HepG2 (cell line): ENCODE measurements at regions not wholly inside any gene's neighbourhood (a gene's known extent, or its start where the extent isn't known, plus 50 kb on each side); places are given as distances from the start of the nearest gene placed in this dataset.

Source experiments
- ATAC-seq: fragments of 200-7000 bp; cut with Tn5 transposase; 3 replicates; pipeline ENCODE4 v1.9.1; 2020; ENCODE audit warnings: mild to moderate bottlenecking, moderate library complexity
- BruUV-seq: library from RNA; stranded (reverse); fragments of 400-500 nt; replicated peaks from 2 replicates; lab custom pipeline; 2021; lab: Mats Ljungman, UMichigan
- CTCF ChIA-PET: fragments of 300-600 bp; formaldehyde crosslinking; extraction: SDS; loops from one replicate; lab custom pipeline; 2021; ENCODE audit warnings: low total read pairs, inconsistent platforms, low intra/inter-chr PET ratio; lab: Yijun Ruan, JAX
- POLR2A ChIA-PET: fragments of 350-600 bp; sonication (Branson Sonifier 250); formaldehyde crosslinking; loops from one replicate; lab custom pipeline; 2020; ENCODE audit warnings: antibody characterized with exemption, inconsistent platforms; lab: Yijun Ruan, JAX
- DNase-seq: peaks from one replicate; pipeline ENCODE4 v3.0.0-alpha.2; 2015; ENCODE audit warnings: low spot score
- FAIRE-seq: peaks from 3 replicates; lab custom pipeline; 2011; peaks lifted over from hg19 to GRCh38; lab: Jason Lieb, UNC
- H2AFZ ChIP-seq: one replicate; pipeline ENCODE4 v1.6.1; 2011; ENCODE audit warnings: low read length, inconsistent platforms
- H3K27ac ChIP-seq: fragments of 300-600 bp; 3 replicates; pipeline ENCODE4 v1.8.0; 2011; ENCODE audit warnings: mixed run types, mild to moderate bottlenecking, mixed read lengths, low read length, inconsistent platforms; ENCODE audit not compliant: insufficient read depth; ENCODE audit errors: extremely low read length
- H3K27me3 ChIP-seq, 2 experiments: fragments of 200-600 bp in 1 of 2; 2 replicates in 1 of 2; 3 replicates in 1 of 2; pipeline versions ENCODE4 v1.6.0 to v1.8.0; 2011; ENCODE audit warnings: low read length in 2 of 2, mild to moderate bottlenecking in 2 of 2, moderate library complexity in 2 of 2, inconsistent platforms in 1 of 2; ENCODE audit not compliant: insufficient read depth in 2 of 2, control insufficient read depth in 1 of 2
- H3K36me3 ChIP-seq, 2 experiments: fragments of 200-600 bp in 1 of 2; replicated peaks in 1 of 2; 2 replicates in 1 of 2; 3 replicates in 1 of 2; pipeline versions ENCODE4 v1.5.1 to v1.8.0; 2011; ENCODE audit warnings: low read length in 2 of 2, inconsistent platforms in 1 of 2; ENCODE audit not compliant: insufficient read depth in 2 of 2, control insufficient read depth in 1 of 2
- H3K4me1 ChIP-seq: 2 replicates; pipeline ENCODE4 v1.5.1; 2012; ENCODE audit warnings: low read length, inconsistent platforms; ENCODE audit not compliant: insufficient read depth
- H3K4me2 ChIP-seq: 2 replicates; pipeline ENCODE4 v1.6.0; 2011; ENCODE audit warnings: low read depth, low read length, inconsistent platforms
- H3K4me3 ChIP-seq, 3 experiments: fragments of 200-600 bp in 1 of 3; sonication (generic), shearing (Covaris generic) in 1 of 3; replicated peaks in 1 of 3; 2 replicates each; pipeline ENCODE4 v1.5.1; 2011 to 2016; ENCODE audit warnings: low read length in 3 of 3, inconsistent platforms in 2 of 3, low read depth in 2 of 3, mild to moderate bottlenecking in 2 of 3, control low read depth in 1 of 3, mixed read lengths in 1 of 3; ENCODE audit not compliant: insufficient read depth in 1 of 3
- H3K79me2 ChIP-seq: one replicate; pipeline ENCODE4 v1.6.1; 2011; ENCODE audit warnings: low read length, inconsistent platforms; ENCODE audit not compliant: insufficient read depth
- H3K9ac ChIP-seq: 2 replicates; pipeline ENCODE4 v1.6.0; 2011; ENCODE audit warnings: mild to moderate bottlenecking, low read depth, low read length, inconsistent platforms; ENCODE audit not compliant: insufficient read depth
- H3K9me3 ChIP-seq: 2 replicates; pipeline ENCODE4 v1.5.1; 2012; ENCODE audit warnings: mild to moderate bottlenecking, low read length
- H4K20me1 ChIP-seq: 2 replicates; pipeline ENCODE4 v1.6.0; 2011; ENCODE audit warnings: inconsistent platforms, mild to moderate bottlenecking, low read length, moderate library complexity; ENCODE audit not compliant: insufficient read depth
- EHMT2 ChIP-seq: fragments of 200-600 bp; sonication (generic); IDR thresholded peaks from 2 replicates; pipeline ENCODE4 v1.7.0; 2017; ENCODE audit warnings: antibody characterized with exemption, low read depth, low read length, borderline replicate concordance
- GMEB1 ChIP-seq: sonication (generic); formaldehyde crosslinking; IDR thresholded peaks from 2 replicates; pipeline ENCODE4 v1.5.1; 2020; ENCODE audit warnings: missing genetic modification reagents, mild to moderate bottlenecking, borderline replicate concordance
- HOXA5 ChIP-seq: sonication (generic); formaldehyde crosslinking; IDR thresholded peaks from 2 replicates; pipeline ENCODE4 v1.4.0; 2020; ENCODE audit warnings: missing genetic modification reagents
- U2AF2 ChIP-seq: fragments of 200-400 bp; formaldehyde crosslinking; IDR thresholded peaks from 2 replicates; pipeline ENCODE4 v1.6.1; 2017; ENCODE audit warnings: low read depth, mild to moderate bottlenecking, low read length
- ZBTB10 ChIP-seq: sonication (generic); formaldehyde crosslinking; IDR thresholded peaks from 2 replicates; pipeline ENCODE4 v1.4.0; 2020; ENCODE audit warnings: missing genetic modification reagents, borderline replicate concordance
- ZBTB46 ChIP-seq: sonication (generic); formaldehyde crosslinking; IDR thresholded peaks from 2 replicates; pipeline ENCODE4 v1.4.0; 2020; ENCODE audit warnings: mild to moderate bottlenecking, missing genetic modification reagents, borderline replicate concordance
- ZNF136 ChIP-seq: sonication (generic); formaldehyde crosslinking; IDR thresholded peaks from 2 replicates; pipeline ENCODE4 v1.8.1; 2022; ENCODE audit warnings: low read depth, mild to moderate bottlenecking, moderate library complexity, missing genetic modification reagents
- ZNF652 ChIP-seq: IDR thresholded peaks from 2 replicates; pipeline ENCODE4 v1.6.1; 2016; ENCODE audit warnings: low read depth, borderline replicate concordance
- ZNF703 ChIP-seq: sonication (generic); formaldehyde crosslinking; IDR thresholded peaks from 2 replicates; pipeline ENCODE4 v1.5.1; 2020; ENCODE audit warnings: missing genetic modification reagents, mild to moderate bottlenecking, moderate library complexity, borderline replicate concordance
- ZNF788 ChIP-seq: sonication (generic); formaldehyde crosslinking; IDR thresholded peaks from 2 replicates; pipeline ENCODE4 v1.5.0; 2020; ENCODE audit warnings: mild to moderate bottlenecking, missing genetic modification reagents, borderline replicate concordance
- WGBS: methylation state at CpG from one replicate; pipeline ENCODE4 v1.1.6; 2017; ENCODE audit warnings: low lambda C conversion rate; 5-methylcytosine and 5-hydroxymethylcytosine counted together
- in situ Hi-C: cut with HindIII; loops from 2 replicates; pipeline ENCODE4 v1.10.0; 2017; ENCODE audit warnings: low pct_unique_long_range_greater_than_20kb; ENCODE audit not compliant: extremely low pct_ligation_motif_present
- intact Hi-C: fragments of 100-400 bp; cut with micrococcal nuclease; formaldehyde crosslinking; loops from one replicate; pipeline ENCODE4 v1.10.0; 2022; ENCODE audit not compliant: unreplicated experiment

- H3K4me1 ChIP-seq, result no peaks in the 10 kb centered on the region
- CTCF ChIA-PET, result no interaction called here
- POLR2A ChIA-PET, result no interaction called here
- H2AFZ ChIP-seq, result no peak overlapping the region
- no peaks in the 10 kb centered on the region for H3K36me3 ChIP-seq
- no TSS peak for BruUV-seq
- no peak for DNase-seq
- 0 out of 5 replicates have a peak, but pooled peaks cover 0 to 2% of the 10 kb centered on the region in 2 experiments for H3K27me3 ChIP-seq
- no peak overlapping the region for H3K27ac ChIP-seq
- H3K79me2 ChIP-seq, result no peaks in the 10 kb centered on the region
- no peak for ATAC-seq
- H3K4me2 ChIP-seq, result no peak overlapping the region
- FAIRE-seq, result no peak
- 0% methylated on average over 2 of the region's 2 CpGs for WGBS
- H3K4me3 ChIP-seq, result no peak overlapping the region
- H3K9me3 ChIP-seq, result no peaks in the 10 kb centered on the region
- in situ Hi-C loops, result no loop called here
- no peak for TF ChIP-seq ZBTB10
- TF ChIP-seq, all 625 proteins: peak for 0
- H4K20me1 ChIP-seq, result no peaks in the 10 kb centered on the region
- intact Hi-C loops, result no loop called here
- H3K9ac ChIP-seq, result no peak overlapping the region
Observed at GRCh38 chr3:187458921-187459320, 90.7 kb downstream of the RTP4 start.

DNA sequence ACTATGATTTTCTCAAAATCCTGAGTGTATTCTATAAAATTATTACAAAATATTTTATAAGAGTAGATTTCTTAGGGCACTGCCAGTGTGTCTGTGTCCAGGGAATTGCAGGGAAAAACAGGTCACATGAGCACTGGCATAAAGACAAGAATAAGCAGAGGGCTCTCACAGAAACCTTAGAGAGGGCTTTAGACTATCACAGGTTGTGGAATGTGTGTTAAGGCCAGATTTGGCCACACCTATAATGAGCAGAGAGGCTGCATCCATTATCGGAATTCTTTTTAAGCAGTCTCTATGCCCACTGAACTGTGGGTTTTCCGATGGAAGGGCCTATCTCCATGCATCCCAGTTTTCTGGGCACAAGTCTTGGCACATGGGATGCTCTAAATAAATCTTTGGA, 90.2 kb downstream of the RTP4 start:
- no peak for DNase-seq
- H3K27me3 ChIP-seq, result no peaks in the 10 kb centered on the region
- no peaks in the 10 kb centered on the region for H3K79me2 ChIP-seq
- no peaks in the 10 kb centered on the region for H3K9me3 ChIP-seq
- H4K20me1 ChIP-seq, result no peaks in the 10 kb centered on the region
- no peaks in the 10 kb centered on the region for H3K36me3 ChIP-seq
- no peak for TF ChIP-seq EHMT2
- TF ChIP-seq GMEB1 (CRISPR knock-in tag), result no peak
- TF ChIP-seq ZNF703, result no peak
- no peak for TF ChIP-seq ZNF652 (CRISPR knock-in tag)
- TF ChIP-seq ZNF136 (CRISPR knock-in tag), result no peak
- TF ChIP-seq ZBTB46 (CRISPR knock-in tag), result no peak
- no peak for TF ChIP-seq ZNF788 (CRISPR knock-in tag)
- no peak for TF ChIP-seq HOXA5 (CRISPR knock-in tag)
- TF ChIP-seq U2AF2, result no peak
- in situ Hi-C loops, result no loop called here
- no peak for FAIRE-seq
- H2AFZ ChIP-seq, result no peak overlapping the region
- WGBS, result 25% methylated on average over 2 of the region's 2 CpGs
- BruUV-seq, result no TSS peak
- intact Hi-C loops, result no loop called here
- no peak overlapping the region for H3K27ac ChIP-seq
- ATAC-seq, result no peak
- ChIA-PET CTCF (no interaction called here), POLR2A (no interaction called here)
- no peak overlapping the region for H3K4me2 ChIP-seq
- H3K9ac ChIP-seq, result no peak overlapping the region
- H3K4me3 ChIP-seq, result no peak overlapping the region
- no peaks in the 10 kb centered on the region for H3K4me1 ChIP-seq
